ENCODE measurements at regions not wholly inside any gene's neighbourhood (a gene's known extent, or its start where the extent isn't known, plus 50 kb on each side); places are given as distances from the start of the nearest gene placed in this dataset.

GRCh38 chr13:60798503-60798902 is 401.5 kb downstream of the TDRD3 start:
- TF ChIP-seq CTCF (IDR thresholded peaks at IDR 0.05; ENCODE audit: unreplicated experiment) = no peak
- H3K27ac Mint-ChIP-seq (ENCODE audit: unreplicated experiment) = no peak overlapping the region
- no peak overlapping the region for H3K4me3 Mint-ChIP-seq (ENCODE audit: low read depth, unreplicated experiment)
- intact Hi-C loops (cut with micrococcal nuclease; ENCODE audit: unreplicated experiment) = no loop called here
- DNase-seq = no peak
- CTCF ChIA-PET = no interaction called here
- no TSS peak for BruUV-seq (replicated peaks)
- H3K9me3 Mint-ChIP-seq (ENCODE audit: low read depth, unreplicated experiment) = peaks cover 5% of the 10 kb centered on the region
- no peaks in the 10 kb centered on the region for H3K36me3 Mint-ChIP-seq (ENCODE audit: insufficient read depth, unreplicated experiment)
- H3K4me1 Mint-ChIP-seq (ENCODE audit: low read depth, unreplicated experiment) = no peaks in the 10 kb centered on the region
- H3K27me3 Mint-ChIP-seq (ENCODE audit: unreplicated experiment) = no peaks in the 10 kb centered on the region

- Mint-ChIP-seq H3K36me3 (ENCODE audit: insufficient read depth, unreplicated experiment) (no peaks in the 10 kb centered on the region), H3K4me1 (ENCODE audit: low read depth, unreplicated experiment) (no peaks in the 10 kb centered on the region), H3K27me3 (ENCODE audit: unreplicated experiment) (no peaks in the 10 kb centered on the region), H3K9me3 (ENCODE audit: low read depth, unreplicated experiment) (no peaks in the 10 kb centered on the region), H3K4me3 (ENCODE audit: low read depth, unreplicated experiment) (no peak overlapping the region), H3K27ac (ENCODE audit: unreplicated experiment) (no peak overlapping the region)
- CTCF ChIA-PET = no interaction called here
- no TSS peak for BruUV-seq (replicated peaks)
- no peak for TF ChIP-seq CTCF (IDR thresholded peaks at IDR 0.05; ENCODE audit: unreplicated experiment)
- intact Hi-C loops (cut with micrococcal nuclease; ENCODE audit: unreplicated experiment) = no loop called here
- DNase-seq = no peak
These were observed 400.1 kb downstream of the TDRD3 start for GRCh38 chr13:60797112-60797511.

GRCh38 chr13:60794751-60795150 is 397.7 kb downstream of the TDRD3 start:
- Mint-ChIP-seq H3K4me1 (ENCODE audit: low read depth, unreplicated experiment) (no peaks in the 10 kb centered on the region), H3K27me3 (ENCODE audit: unreplicated experiment) (no peaks in the 10 kb centered on the region), H3K27ac (ENCODE audit: unreplicated experiment) (no peak overlapping the region), H3K9me3 (ENCODE audit: low read depth, unreplicated experiment) (no peaks in the 10 kb centered on the region), H3K36me3 (ENCODE audit: insufficient read depth, unreplicated experiment) (no peaks in the 10 kb centered on the region), H3K4me3 (ENCODE audit: low read depth, unreplicated experiment) (no peak overlapping the region)
- CTCF ChIA-PET = no interaction called here
- TF ChIP-seq CTCF (IDR thresholded peaks at IDR 0.05; ENCODE audit: unreplicated experiment) = no peak
- no TSS peak for BruUV-seq (replicated peaks)
- intact Hi-C loops (cut with micrococcal nuclease; ENCODE audit: unreplicated experiment) = no loop called here
- no peak for DNase-seq

- no peaks in the 10 kb centered on the region for H3K27me3 Mint-ChIP-seq (ENCODE audit: unreplicated experiment)
- no peak for TF ChIP-seq CTCF (IDR thresholded peaks at IDR 0.05; ENCODE audit: unreplicated experiment)
- no peaks in the 10 kb centered on the region for H3K36me3 Mint-ChIP-seq (ENCODE audit: insufficient read depth, unreplicated experiment)
- no peak for DNase-seq
- no peaks in the 10 kb centered on the region for H3K9me3 Mint-ChIP-seq (ENCODE audit: low read depth, unreplicated experiment)
- no TSS peak for BruUV-seq (replicated peaks)
- H3K4me3 Mint-ChIP-seq (ENCODE audit: low read depth, unreplicated experiment) = no peak overlapping the region
- intact Hi-C loops (cut with micrococcal nuclease; ENCODE audit: unreplicated experiment) = no loop called here
- CTCF ChIA-PET = no interaction called here
- H3K27ac Mint-ChIP-seq (ENCODE audit: unreplicated experiment) = no peak overlapping the region
- no peaks in the 10 kb centered on the region for H3K4me1 Mint-ChIP-seq (ENCODE audit: low read depth, unreplicated experiment)
These were observed 393.6 kb downstream of the TDRD3 start for GRCh38 chr13:60790620-60791019.

Measured in Calu3 (cell line).